C4-2B (cell line): ENCODE measurements at regions not wholly inside any gene's neighbourhood (a gene's known extent, or its start where the extent isn't known, plus 50 kb on each side); places are given as distances from the start of the nearest gene placed in this dataset.

Experiments
- ZFX ChIP-seq: fragments of 450-650 bp; IDR thresholded peaks from 2 replicates; pipeline ENCODE4 v1.6.1; 2017
- TF ChIP-seq, protein P1 (sequence below): fragments of 450-650 bp; conservative IDR thresholded peaks from 2 replicates; pipeline ENCODE4 v1.5.1; 2017; ENCODE audit warnings: mild to moderate bottlenecking

- TF ChIP-seq, protein P1, sequence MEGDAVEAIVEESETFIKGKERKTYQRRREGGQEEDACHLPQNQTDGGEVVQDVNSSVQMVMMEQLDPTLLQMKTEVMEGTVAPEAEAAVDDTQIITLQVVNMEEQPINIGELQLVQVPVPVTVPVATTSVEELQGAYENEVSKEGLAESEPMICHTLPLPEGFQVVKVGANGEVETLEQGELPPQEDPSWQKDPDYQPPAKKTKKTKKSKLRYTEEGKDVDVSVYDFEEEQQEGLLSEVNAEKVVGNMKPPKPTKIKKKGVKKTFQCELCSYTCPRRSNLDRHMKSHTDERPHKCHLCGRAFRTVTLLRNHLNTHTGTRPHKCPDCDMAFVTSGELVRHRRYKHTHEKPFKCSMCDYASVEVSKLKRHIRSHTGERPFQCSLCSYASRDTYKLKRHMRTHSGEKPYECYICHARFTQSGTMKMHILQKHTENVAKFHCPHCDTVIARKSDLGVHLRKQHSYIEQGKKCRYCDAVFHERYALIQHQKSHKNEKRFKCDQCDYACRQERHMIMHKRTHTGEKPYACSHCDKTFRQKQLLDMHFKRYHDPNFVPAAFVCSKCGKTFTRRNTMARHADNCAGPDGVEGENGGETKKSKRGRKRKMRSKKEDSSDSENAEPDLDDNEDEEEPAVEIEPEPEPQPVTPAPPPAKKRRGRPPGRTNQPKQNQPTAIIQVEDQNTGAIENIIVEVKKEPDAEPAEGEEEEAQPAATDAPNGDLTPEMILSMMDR, result peak; percentile 57
- TF ChIP-seq ZFX, result no peak
Measured at GRCh38 chr6:156102129-156102528, 646.5 kb upstream of the NOX3 start.
